Bronchial epithelial cell (primary cell): ENCODE measurements at regions not wholly inside any gene's neighbourhood (a gene's known extent, or its start where the extent isn't known, plus 50 kb on each side); places are given as distances from the start of the nearest gene placed in this dataset.

ENCODE experiments used
- DNase-seq: peaks from one replicate; pipeline ENCODE4 v3.0.0-alpha.2; 2010; ENCODE audit warnings: low read depth
- FAIRE-seq: peaks from 2 replicates; lab custom pipeline; 2011; peaks lifted over from hg19 to GRCh38; lab: Jason Lieb, UNC
- H3K27me3 ChIP-seq: 2 replicates; pipeline ENCODE4 v1.5.1; 2011; ENCODE audit warnings: low read length; ENCODE audit not compliant: control insufficient read depth, insufficient read depth
- H3K36me3 ChIP-seq: 2 replicates; pipeline ENCODE4 v1.5.1; 2011; ENCODE audit warnings: low read length; ENCODE audit not compliant: control insufficient read depth, insufficient read depth
- H3K4me3 ChIP-seq: 2 replicates; pipeline ENCODE4 v1.5.1; 2011; ENCODE audit warnings: mild to moderate bottlenecking, low read depth, low read length, control low read depth
- CTCF ChIP-seq: IDR thresholded peaks from 2 replicates; pipeline ENCODE4 v1.5.1; 2011; ENCODE audit warnings: mild to moderate bottlenecking, moderate library complexity, low read length, control low read depth, inconsistent platforms; ENCODE audit not compliant: insufficient read depth, severe bottlenecking

- no peaks in the 10 kb centered on the region for H3K36me3 ChIP-seq
- no peaks in the 10 kb centered on the region for H3K27me3 ChIP-seq
- DNase-seq (peak; percentile 20), FAIRE-seq (no peak)
- no peak overlapping the region for H3K4me3 ChIP-seq
- no peak for TF ChIP-seq CTCF
Measured at GRCh38 chr5:130796032-130796431, 369.0 kb downstream of the HINT1 start.

- no peaks in the 10 kb centered on the region for H3K36me3 ChIP-seq
- H3K4me3 ChIP-seq, result no peak overlapping the region
- no peak for TF ChIP-seq CTCF
- DNase-seq, result peak; percentile 89
- no peaks in the 10 kb centered on the region for H3K27me3 ChIP-seq
- FAIRE-seq, result no peak
Measured at GRCh38 chr5:130795037-130795436, 370.0 kb downstream of the HINT1 start.

- no peak overlapping the region for H3K4me3 ChIP-seq
- no peak for FAIRE-seq
- no peak for DNase-seq
- no peaks in the 10 kb centered on the region for H3K27me3 ChIP-seq
- no peaks in the 10 kb centered on the region for H3K36me3 ChIP-seq
- no peak for TF ChIP-seq CTCF
Measured at GRCh38 chr5:130777794-130778193, 387.3 kb downstream of the HINT1 start.

- no peaks in the 10 kb centered on the region for H3K36me3 ChIP-seq
- TF ChIP-seq CTCF, result peak; percentile 19
- FAIRE-seq (no peak), DNase-seq (peak; percentile 94)
- H3K27me3 ChIP-seq, result no peaks in the 10 kb centered on the region
- H3K4me3 ChIP-seq, result no peak overlapping the region
Measured at GRCh38 chr5:130773813-130774212, 391.2 kb downstream of the HINT1 start.

- DNase-seq, result peak; percentile 50
- no peak for TF ChIP-seq CTCF
- Histone ChIP-seq H3K36me3 (no peaks in the 10 kb centered on the region), H3K4me3 (no peak overlapping the region), H3K27me3 (no peaks in the 10 kb centered on the region)
- peak; percentile 18 for FAIRE-seq
Measured at GRCh38 chr5:130762031-130762430, 403.0 kb downstream of the HINT1 start.

- Histone ChIP-seq H3K27me3 (no peaks in the 10 kb centered on the region), H3K36me3 (no peaks in the 10 kb centered on the region), H3K4me3 (no peak overlapping the region)
- DNase-seq, result no peak
- TF ChIP-seq CTCF, result no peak
- FAIRE-seq, result no peak
Measured at GRCh38 chr5:130759061-130759460, 406.0 kb downstream of the HINT1 start.
